OCI-LY1 (cell line): ENCODE measurements at regions not wholly inside any gene's neighbourhood (a gene's known extent, or its start where the extent isn't known, plus 50 kb on each side); places are given as distances from the start of the nearest gene placed in this dataset.

Source experiments
- CTCF ChIP-seq: fragments of 200-600 bp; sonication (generic), shearing (Covaris generic); IDR thresholded peaks from 2 replicates; pipeline ENCODE4 v1.5.1; 2017; ENCODE audit warnings: mild to moderate bottlenecking, antibody characterized with exemption, low read length, moderate library complexity, mixed read lengths
- EZH2 ChIP-seq: fragments of 200-600 bp; sonication (generic), shearing (Covaris generic); IDR thresholded peaks from 2 replicates; pipeline ENCODE4 v1.8.0; 2017; ENCODE audit warnings: borderline replicate concordance, mixed run types, mild to moderate bottlenecking, antibody characterized with exemption, low read length, moderate library complexity, mixed read lengths

GRCh38 chr16:5466551-5466950 is 369.0 kb upstream of the EEF2KMT start:
- no peak for TF ChIP-seq CTCF
- TF ChIP-seq EZH2 = no peak
